ENCODE measurements at regions not wholly inside any gene's neighbourhood (a gene's known extent, or its start where the extent isn't known, plus 50 kb on each side); places are given as distances from the start of the nearest gene placed in this dataset.
"Not testable (repeated sequence)": the region's sequence is repeated elsewhere in the genome, so short reads cannot be mapped to it uniquely, and the experiment has no call there.

GRCh38 chr4:29372971-29373370 is 1347.2 kb upstream of the PCDH7 start (continued):
- TF ChIP-seq ZNF462 (CRISPR knock-in tag; IDR thresholded peaks at IDR 0.05): no peak
- no peak for TF ChIP-seq POLR2AphosphoS5 (IDR thresholded peaks at IDR 0.05; ENCODE audit: low read depth)
- TF ChIP-seq ZNF114 (CRISPR knock-in tag; IDR thresholded peaks at IDR 0.05): no peak

GRCh38 chr4:29375716-29376115 is 1344.5 kb upstream of the PCDH7 start:
- no peaks in the 10 kb centered on the region for H3K4me1 ChIP-seq (ENCODE audit: insufficient read depth)
- Mint-ChIP-seq H3K4me1 (peaks cover 6% of the 10 kb centered on the region; the same call in 1 of the 3 replicates), H3K9me3 (peaks cover 3% of the 10 kb centered on the region; the same call in 1 of the 3 replicates), H3K36me3 (ENCODE audit: low read depth) (no peaks in the 10 kb centered on the region), H3K27me3 (ENCODE audit: insufficient read depth, low read depth, poor library complexity) (no peaks in the 10 kb centered on the region), H3K4me3 (no peak overlapping the region), H3K27ac (no peak overlapping the region)
- no peaks in the 10 kb centered on the region for H4K20me1 ChIP-seq (replicated peaks; ENCODE audit: insufficient read depth)
- no peaks in the 10 kb centered on the region for H3K79me2 ChIP-seq (replicated peaks; ENCODE audit: insufficient read depth)
- TF ChIP-seq EZH2phosphoT487 (IDR thresholded peaks at IDR 0.05; ENCODE audit: unreplicated experiment) (no peak), ZNF462 (CRISPR knock-in tag; IDR thresholded peaks at IDR 0.05) (peak; percentile 73)
- H3K36me3 ChIP-seq (ENCODE audit: insufficient read depth): no peaks in the 10 kb centered on the region
- ATAC-seq: peak; percentile 69
- no peak overlapping the region for H3K27ac ChIP-seq (ENCODE audit: low read depth)
- H3F3A ChIP-seq (replicated peaks; ENCODE audit: low read depth): no peaks in the 10 kb centered on the region
- H2AFZ ChIP-seq: no peak overlapping the region
- no peaks in the 10 kb centered on the region for H3K27me3 ChIP-seq (ENCODE audit: insufficient read depth)
- H3K4me3 ChIP-seq: no peak overlapping the region
- no peaks in the 10 kb centered on the region for H3K9me2 ChIP-seq (ENCODE audit: insufficient read depth)
- no peak overlapping the region for H3K4me2 ChIP-seq
- DNase-seq (ENCODE audit: low spot score): peak; percentile 2

GRCh38 chr4:29378237-29378636 is 1341.9 kb upstream of the PCDH7 start:
- H3F3A ChIP-seq (replicated peaks; ENCODE audit: low read depth); H2AFZ ChIP-seq; H3K27ac Mint-ChIP-seq; H3K27me3 ChIP-seq (ENCODE audit: insufficient read depth); H3K4me3 ChIP-seq; H3K4me3 Mint-ChIP-seq; H3K36me3 Mint-ChIP-seq (ENCODE audit: low read depth); H3K4me2 ChIP-seq; H3K36me3 ChIP-seq (ENCODE audit: insufficient read depth); H4K20me1 ChIP-seq (replicated peaks; ENCODE audit: insufficient read depth); H3K27me3 Mint-ChIP-seq (ENCODE audit: insufficient read depth, low read depth, poor library complexity); H3K9me3 Mint-ChIP-seq; H3K9me2 ChIP-seq (ENCODE audit: insufficient read depth); ATAC-seq; H3K27ac ChIP-seq (ENCODE audit: low read depth); DNase-seq (ENCODE audit: low spot score); H3K4me1 Mint-ChIP-seq; H3K4me1 ChIP-seq (ENCODE audit: insufficient read depth); H3K79me2 ChIP-seq (replicated peaks; ENCODE audit: insufficient read depth): not testable (repeated sequence)
